Stomach (tissue), 8 donors: ENCODE measurements at regions not wholly inside any gene's neighbourhood (a gene's known extent, or its start where the extent isn't known, plus 50 kb on each side); places are given as distances from the start of the nearest gene placed in this dataset.
"Not testable (repeated sequence)": the region's sequence is repeated elsewhere in the genome, so short reads cannot be mapped to it uniquely, and the experiment has no call there.

ENCODE experiments used
- DNase-seq, 2 donors: peaks; one replicate each; pipeline versions ENCODE4 v3.0.0 to v3.0.0-alpha.2; 2013 to 2019
- H3K27ac ChIP-seq, 5 donors: fragments of 200-600 bp in 4 of 5; sonication (generic) in 4 of 5; one replicate each; pipeline ENCODE4 v1.5.1; 2013 to 2019; ENCODE audit warnings: mild to moderate bottlenecking in 1 of 5, moderate library complexity in 1 of 5
- H3K27me3 ChIP-seq, 3 donors: fragments of 200-600 bp; sonication (generic); one replicate each; pipeline ENCODE4 v1.5.1; 2017 to 2019; ENCODE audit warnings: mixed run types in 1 of 3
- H3K36me3 ChIP-seq, 4 donors: fragments of 200-600 bp; sonication (generic); 1 replicate in 3 of 4; 2 replicates in 1 of 4; pipeline ENCODE4 v1.5.1; 2016 to 2019
- H3K4me1 ChIP-seq, 4 donors: fragments of 200-600 bp; sonication (generic); one replicate each; pipeline ENCODE4 v1.5.1; 2016 to 2019
- H3K4me3 ChIP-seq, 4 donors: fragments of 200-600 bp; sonication (generic) in 3 of 4; one replicate each; pipeline ENCODE4 v1.5.1; 2016 to 2019; ENCODE audit warnings: mild to moderate bottlenecking in 1 of 4
- H3K9me3 ChIP-seq, 4 donors: fragments of 200-600 bp; sonication (generic); one replicate each; pipeline ENCODE4 v1.5.1; 2016 to 2019
- EP300 ChIP-seq: sonication (generic); formaldehyde crosslinking; IDR thresholded peaks from one replicate; pipeline ENCODE4 v1.6.1; 2017; ENCODE audit warnings: antibody characterized with exemption
- POLR2A ChIP-seq, 4 donors: fragments of 450-650 bp; IDR thresholded peaks; one replicate each; pipeline ENCODE4 v1.6.1; 2016; ENCODE audit warnings: antibody characterized with exemption in 4 of 4, control low read depth in 2 of 4, mild to moderate bottlenecking in 1 of 4, moderate library complexity in 1 of 4
- POLR2AphosphoS5 ChIP-seq, 3 donors: sonication (generic); formaldehyde crosslinking; IDR thresholded peaks; one replicate each; pipeline ENCODE4 v1.6.1; 2016; ENCODE audit warnings: antibody characterized with exemption in 3 of 3
- WGBS, 5 donors: extraction: QIAGEN DNeasy Blood & Tissue Kit in 3 of 5; methylation state at CpG; one replicate each; pipeline versions ENCODE4 v1.1.5 to v1.1.7; 2013 to 2018; 5-methylcytosine and 5-hydroxymethylcytosine counted together
- intact Hi-C: fragments of 100-400 bp; cut with DNase I; formaldehyde crosslinking; loops from one replicate; pipeline ENCODE4 v1.15.1; 2023; ENCODE audit warnings: low total_unique reads
- TF ChIP-seq, protein P1 (sequence below), 7 experiments: fragments of 450-650 bp in 4 of 7; fragments of 200-600 bp in 3 of 7; sonication (generic) in 3 of 7; IDR thresholded peaks; one replicate each; pipeline ENCODE4 v1.5.1; 2016 to 2019; ENCODE audit warnings: antibody characterized with exemption in 7 of 7, control low read depth in 2 of 7, mild to moderate bottlenecking in 1 of 7
- donor health status: healthy with polysubstance abuse.
- donor health status: Bipolar disorder and iron deficiency.
- donor health status: healthy.

DNA sequence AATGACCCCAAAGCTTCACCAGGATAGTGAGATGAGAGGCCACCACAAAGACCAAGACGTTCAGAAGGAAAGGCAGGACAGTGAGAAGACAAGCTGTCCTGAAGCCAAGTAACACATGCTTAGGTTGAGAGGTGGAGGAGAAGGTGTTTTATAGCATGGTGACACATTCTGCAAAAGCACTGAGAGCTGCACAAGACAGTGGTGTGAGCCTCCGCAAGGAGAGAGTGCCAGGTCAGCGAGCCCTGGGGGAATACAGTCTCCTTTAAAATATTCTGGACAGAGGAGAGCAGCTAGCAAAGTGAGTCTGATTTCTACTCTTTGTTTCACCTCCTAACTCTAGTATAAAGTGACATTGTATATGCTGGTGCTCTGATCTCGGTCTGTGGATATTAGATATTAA lies 68.0 kb upstream of the VKORC1L1 start:
- Histone ChIP-seq H3K4me1 (no peaks in the 10 kb centered on the region), H3K27ac (no peak overlapping the region), H3K4me3 (no peak overlapping the region), H3K36me3 (peaks cover 0 to 11% (median 0%) of the 10 kb centered on the region in 4 donors), H3K27me3 (no peaks in the 10 kb centered on the region), H3K9me3 (no peaks in the 10 kb centered on the region)
- DNase-seq, result no peak
- intact Hi-C loops, result no loop called here
- 77 to 85% (median 82%) methylated on average over 4 of the region's 4 CpGs for WGBS, 5 donors
- TF ChIP-seq, protein P1, sequence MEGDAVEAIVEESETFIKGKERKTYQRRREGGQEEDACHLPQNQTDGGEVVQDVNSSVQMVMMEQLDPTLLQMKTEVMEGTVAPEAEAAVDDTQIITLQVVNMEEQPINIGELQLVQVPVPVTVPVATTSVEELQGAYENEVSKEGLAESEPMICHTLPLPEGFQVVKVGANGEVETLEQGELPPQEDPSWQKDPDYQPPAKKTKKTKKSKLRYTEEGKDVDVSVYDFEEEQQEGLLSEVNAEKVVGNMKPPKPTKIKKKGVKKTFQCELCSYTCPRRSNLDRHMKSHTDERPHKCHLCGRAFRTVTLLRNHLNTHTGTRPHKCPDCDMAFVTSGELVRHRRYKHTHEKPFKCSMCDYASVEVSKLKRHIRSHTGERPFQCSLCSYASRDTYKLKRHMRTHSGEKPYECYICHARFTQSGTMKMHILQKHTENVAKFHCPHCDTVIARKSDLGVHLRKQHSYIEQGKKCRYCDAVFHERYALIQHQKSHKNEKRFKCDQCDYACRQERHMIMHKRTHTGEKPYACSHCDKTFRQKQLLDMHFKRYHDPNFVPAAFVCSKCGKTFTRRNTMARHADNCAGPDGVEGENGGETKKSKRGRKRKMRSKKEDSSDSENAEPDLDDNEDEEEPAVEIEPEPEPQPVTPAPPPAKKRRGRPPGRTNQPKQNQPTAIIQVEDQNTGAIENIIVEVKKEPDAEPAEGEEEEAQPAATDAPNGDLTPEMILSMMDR (IDR thresholded peaks at IDR 0.05), result no peak
- TF ChIP-seq POLR2AphosphoS5 (IDR thresholded peaks at IDR 0.05) (no peak), EP300 (no peak), POLR2A (IDR thresholded peaks at IDR 0.05) (no peak)

- H3K27ac ChIP-seq, DNase-seq, H3K27me3 ChIP-seq, intact Hi-C loops, H3K9me3 ChIP-seq, H3K4me1 ChIP-seq, H3K4me3 ChIP-seq: not testable (repeated sequence)
- WGBS, 5 donors, result 76 to 90% (median 83%) methylated on average over 5 of the region's 5 CpGs
- H3K36me3 ChIP-seq, result peaks cover 0 to 11% (median 0%) of the 10 kb centered on the region in 4 donors
Observed at GRCh38 chr7:65807067-65807466, 65.8 kb upstream of the VKORC1L1 start.

DNA sequence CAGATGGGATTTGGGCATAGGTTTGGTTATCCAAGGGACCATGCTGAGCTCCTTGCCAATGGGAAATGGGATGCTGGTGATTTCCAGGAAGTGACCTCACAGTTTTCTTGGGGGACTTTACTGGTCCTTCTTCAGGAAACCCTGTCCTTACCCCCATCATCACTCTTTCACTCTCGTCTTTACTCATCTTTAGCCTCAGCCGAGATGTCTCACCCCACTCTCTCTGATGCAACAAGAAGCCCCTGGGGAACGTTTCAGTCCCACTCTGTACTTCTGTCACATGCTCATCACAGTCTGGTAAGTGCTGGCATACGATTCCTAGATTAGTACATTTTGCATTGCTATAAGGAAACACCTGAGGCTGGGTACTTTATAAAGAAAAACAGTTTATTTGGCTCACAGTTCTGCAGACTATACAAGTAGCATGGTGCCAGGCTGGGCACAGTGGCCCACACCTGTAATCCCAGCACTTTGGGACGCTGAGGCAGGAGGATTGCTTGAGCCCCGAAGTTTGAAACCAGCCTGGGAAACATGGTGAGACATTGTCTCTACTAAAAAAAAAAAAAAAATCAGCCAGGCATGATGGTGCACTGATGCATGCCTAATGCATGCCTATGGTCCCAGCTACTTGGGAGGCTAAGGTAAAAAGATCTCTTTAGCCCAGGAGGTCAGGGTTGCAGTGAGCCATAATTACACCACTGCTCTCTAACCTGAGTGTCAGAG lies 63.5 kb upstream of the VKORC1L1 start:
- no peak for DNase-seq
- H3K4me3 ChIP-seq, result no peak overlapping the region
- 71 to 83% (median 80%) methylated on average over 6 of the region's 6 CpGs for WGBS, 5 donors
- peaks cover 0 to 11% (median 0%) of the 10 kb centered on the region in 4 donors for H3K36me3 ChIP-seq
- no peaks in the 10 kb centered on the region for H3K4me1 ChIP-seq
- no peaks in the 10 kb centered on the region for H3K9me3 ChIP-seq
- no peak for TF ChIP-seq POLR2A (IDR thresholded peaks at IDR 0.05)
- TF ChIP-seq EP300, result no peak
- no peak for TF ChIP-seq POLR2AphosphoS5 (IDR thresholded peaks at IDR 0.05)
- TF ChIP-seq, protein P1 (IDR thresholded peaks at IDR 0.05), result no peak
- H3K27ac ChIP-seq, result no peak overlapping the region
- intact Hi-C loops, result no loop called here
- H3K27me3 ChIP-seq, result no peaks in the 10 kb centered on the region

DNA sequence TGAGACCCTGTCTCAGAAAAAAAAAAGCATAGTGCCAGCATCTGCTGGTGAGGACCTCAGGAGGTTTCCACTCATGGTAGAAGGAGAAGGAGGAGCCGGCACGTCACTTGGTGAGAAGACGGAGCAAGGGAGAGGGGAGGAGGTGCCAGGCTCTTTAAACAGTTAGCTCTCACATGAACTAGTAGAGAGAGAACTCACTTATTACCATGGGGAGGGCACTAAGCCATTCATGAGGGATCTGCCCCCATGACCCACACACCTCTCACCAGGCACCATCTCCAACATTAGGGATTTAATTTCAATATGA lies 62.9 kb upstream of the VKORC1L1 start:
- WGBS, 5 donors, result 77 to 90% (median 82%) methylated on average over 3 of the region's 3 CpGs
- TF ChIP-seq POLR2A (IDR thresholded peaks at IDR 0.05) (no peak), EP300 (no peak), POLR2AphosphoS5 (IDR thresholded peaks at IDR 0.05) (no peak)
- TF ChIP-seq, protein P1 (IDR thresholded peaks at IDR 0.05), result no peak
- H3K27me3 ChIP-seq, result no peaks in the 10 kb centered on the region

GRCh38 chr7:65812281-65812680 lies 60.6 kb upstream of the VKORC1L1 start:
- TF ChIP-seq EP300 (no peak), POLR2A (IDR thresholded peaks at IDR 0.05) (no peak), POLR2AphosphoS5 (IDR thresholded peaks at IDR 0.05) (no peak)
- TF ChIP-seq, protein P1 (IDR thresholded peaks at IDR 0.05), result no peak
- Histone ChIP-seq H3K27me3 (no peaks in the 10 kb centered on the region), H3K4me1 (no peaks in the 10 kb centered on the region), H3K9me3 (no peaks in the 10 kb centered on the region), H3K36me3 (peaks cover 0 to 13% (median 0%) of the 10 kb centered on the region in 4 donors), H3K4me3 (no peak overlapping the region), H3K27ac (no peak overlapping the region)
- 87 to 91% (median 89%) methylated on average over 5 of the region's 5 CpGs for WGBS, 5 donors
- intact Hi-C loops, result no loop called here
- no peak for DNase-seq

More for the DNA sequence above, 62.9 kb upstream of the VKORC1L1 start:
- H3K27ac ChIP-seq, result no peak overlapping the region
- intact Hi-C loops, result no loop called here
- no peaks in the 10 kb centered on the region for H3K4me1 ChIP-seq
- DNase-seq, result no peak
- no peak overlapping the region for H3K4me3 ChIP-seq
- peaks cover 0 to 9% (median 0%) of the 10 kb centered on the region in 4 donors for H3K36me3 ChIP-seq
- H3K9me3 ChIP-seq, result no peaks in the 10 kb centered on the region

GRCh38 chr7:65814556-65815167 lies 58.2 kb upstream of the VKORC1L1 start:
- H3K9me3 ChIP-seq, H3K27me3 ChIP-seq, H3K4me3 ChIP-seq, H3K4me1 ChIP-seq, DNase-seq, intact Hi-C loops, H3K27ac ChIP-seq: not testable (repeated sequence)
- 65 to 80% (median 75%) methylated on average over 3 of the region's 3 CpGs for WGBS, 5 donors
- H3K36me3 ChIP-seq, result peaks cover 0 to 13% (median 0%) of the 10 kb centered on the region in 4 donors
